IMR-90 (cell line): ENCODE measurements at regions not wholly inside any gene's neighbourhood (a gene's known extent, or its start where the extent isn't known, plus 50 kb on each side); places are given as distances from the start of the nearest gene placed in this dataset.

Experiments
- ATAC-seq: fragments of 200-7000 bp; cut with Tn5 transposase; 2 replicates; pipeline ENCODE4 v1.9.1; 2020; ENCODE audit warnings: low read depth, mild to moderate bottlenecking, moderate library complexity
- BruUV-seq: library from RNA; stranded (reverse); fragments of 400-500 nt; replicated peaks from 2 replicates; lab custom pipeline; 2021; lab: Mats Ljungman, UMichigan
- CTCF ChIA-PET: fragments of 300-600 bp; formaldehyde crosslinking; extraction: SDS; loops from one replicate; lab custom pipeline; 2021; ENCODE audit warnings: antibody characterized with exemption; lab: Yijun Ruan, JAX
- POLR2A ChIA-PET: fragments of 300-600 bp; sonication (Branson Sonifier 250); formaldehyde crosslinking; loops from one replicate; lab custom pipeline; 2022; ENCODE audit warnings: antibody characterized with exemption; ENCODE audit not compliant: unreplicated experiment; lab: Charles Lee
- DNase-seq: peaks from one replicate; pipeline ENCODE4 v3.0.0; 2013
- H2AFZ ChIP-seq: replicated peaks from 2 replicates; pipeline ENCODE3; 2013; ENCODE audit warnings: low read length, mild to moderate bottlenecking; ENCODE audit not compliant: poor library complexity
- H2AK5ac ChIP-seq: 2 replicates; pipeline ENCODE4 v1.6.1; 2013; ENCODE audit warnings: low read depth, low read length, inconsistent platforms
- H2AK9ac ChIP-seq: replicated peaks from 2 replicates; pipeline ENCODE3; 2013; ENCODE audit warnings: mild to moderate bottlenecking, low read depth, low read length, moderate library complexity; ENCODE audit not compliant: poor library complexity
- H2BK120ac ChIP-seq: 2 replicates; pipeline ENCODE4 v1.6.1; 2013; ENCODE audit warnings: low read depth, low read length, inconsistent platforms
- H2BK15ac ChIP-seq: 3 replicates; pipeline ENCODE4 v1.6.1; 2013; ENCODE audit warnings: low read depth, low read length, inconsistent platforms
- H2BK20ac ChIP-seq: 2 replicates; pipeline ENCODE4 v1.6.1; 2013; ENCODE audit warnings: low read depth, mild to moderate bottlenecking, inconsistent platforms, low read length, moderate library complexity
- H2BK5ac ChIP-seq: 2 replicates; pipeline ENCODE4 v1.6.1; 2013; ENCODE audit warnings: mild to moderate bottlenecking, low read depth, low read length, inconsistent platforms; ENCODE audit not compliant: poor library complexity, severe bottlenecking
- H3K14ac ChIP-seq: replicated peaks from 2 replicates; pipeline ENCODE4 v1.6.1; 2013; ENCODE audit warnings: low read depth, low read length, inconsistent platforms
- H3K18ac ChIP-seq: 2 replicates; pipeline ENCODE4 v1.6.1; 2013; ENCODE audit warnings: low read depth, low read length, control low read depth
- H3K23ac ChIP-seq: 2 replicates; pipeline ENCODE4 v1.6.1; 2013; ENCODE audit warnings: low read depth, low read length, inconsistent platforms
- H3K27ac ChIP-seq: 2 replicates; pipeline ENCODE4 v1.5.1; 2013; ENCODE audit warnings: mild to moderate bottlenecking, control low read depth, low read length; ENCODE audit not compliant: insufficient read depth
- H3K27me3 ChIP-seq: 2 replicates; pipeline ENCODE4 v1.6.1; 2013; ENCODE audit warnings: low read length; ENCODE audit not compliant: control insufficient read depth, insufficient read depth
- H3K36me3 ChIP-seq: 2 replicates; pipeline ENCODE4 v1.6.1; 2013; ENCODE audit warnings: low read length, mixed read lengths; ENCODE audit not compliant: control insufficient read depth, insufficient read depth
- H3K4ac ChIP-seq: 2 replicates; pipeline ENCODE4 v1.6.1; 2013; ENCODE audit warnings: low read depth, low read length, inconsistent platforms
- H3K4me1 ChIP-seq: 2 replicates; pipeline ENCODE4 v1.6.1; 2013; ENCODE audit warnings: low read length, mixed read lengths; ENCODE audit not compliant: control insufficient read depth, insufficient read depth
- H3K4me2 ChIP-seq: 2 replicates; pipeline ENCODE4 v1.6.1; 2013; ENCODE audit warnings: low read depth, mild to moderate bottlenecking, control low read depth, low read length, moderate library complexity
- H3K4me3 ChIP-seq: 2 replicates; pipeline ENCODE4 v1.5.1; 2013; ENCODE audit warnings: low read depth, mild to moderate bottlenecking, control low read depth, low read length, moderate library complexity; ENCODE audit not compliant: insufficient read depth
- H3K56ac ChIP-seq: 2 replicates; pipeline ENCODE4 v1.6.1; 2013; ENCODE audit warnings: low read length, inconsistent platforms; ENCODE audit not compliant: insufficient read depth; ENCODE audit errors: extremely low read depth
- H3K79me1 ChIP-seq, 2 experiments: 2 replicates each; pipeline ENCODE4 v1.6.1; 2013; ENCODE audit warnings: low read length in 2 of 2, inconsistent platforms in 1 of 2, low read depth in 1 of 2
- H3K9ac ChIP-seq: 2 replicates; pipeline ENCODE4 v1.6.1; 2013; ENCODE audit warnings: low read depth, low read length, control low read depth
- H3K9me1 ChIP-seq: 2 replicates; pipeline ENCODE4 v1.6.1; 2013; ENCODE audit warnings: low read length, inconsistent platforms; ENCODE audit not compliant: insufficient read depth
- H3K9me3 ChIP-seq: 2 replicates; pipeline ENCODE4 v1.6.1; 2013; ENCODE audit warnings: low read length; ENCODE audit not compliant: control insufficient read depth, insufficient read depth
- H4K20me1 ChIP-seq: 2 replicates; pipeline ENCODE4 v1.6.1; 2013; ENCODE audit warnings: low read length, inconsistent platforms; ENCODE audit not compliant: insufficient read depth
- H4K5ac ChIP-seq: 2 replicates; pipeline ENCODE4 v1.6.1; 2013; ENCODE audit warnings: mild to moderate bottlenecking, low read depth, low read length, control low read depth
- H4K8ac ChIP-seq, 2 experiments: 2 replicates each; pipeline ENCODE4 v1.6.1; 2013; ENCODE audit warnings: low read depth in 2 of 2, low read length in 2 of 2, control low read depth in 1 of 2, inconsistent platforms in 1 of 2
- H4K91ac ChIP-seq: 2 replicates; pipeline ENCODE4 v1.6.1; 2013; ENCODE audit warnings: low read depth, low read length, inconsistent platforms; ENCODE audit not compliant: insufficient read depth
- CEBPB ChIP-seq: IDR thresholded peaks from 2 replicates; pipeline ENCODE4 v1.6.1; 2012; ENCODE audit warnings: low read depth, low read length, improper control_type of control experiment
- FOS ChIP-seq: fragments of 150-350 bp; IDR thresholded peaks from 2 replicates; pipeline ENCODE4 v1.6.1; 2016; ENCODE audit warnings: low read depth, low read length
- MXI1 ChIP-seq: IDR thresholded peaks from 2 replicates; pipeline ENCODE4 v1.6.1; 2012; ENCODE audit warnings: low read depth, mild to moderate bottlenecking, low read length, moderate library complexity, borderline replicate concordance
- POLR2A ChIP-seq: IDR thresholded peaks from 2 replicates; pipeline ENCODE4 v1.6.1; 2012; ENCODE audit warnings: mild to moderate bottlenecking, low read depth, low read length
- SMC3 ChIP-seq: fragments of 150-350 bp; IDR thresholded peaks from 2 replicates; pipeline ENCODE4 v1.6.1; 2016; ENCODE audit warnings: low read depth, mild to moderate bottlenecking, antibody characterized with exemption, low read length, moderate library complexity
- WGBS, 2 experiments: methylation state at CpG; one replicate each; pipeline versions ENCODE4 v1.1.5 to v1.1.7; 2013; ENCODE audit warnings: missing lambda C conversion rate in 2 of 2; ENCODE audit not compliant: insufficient read length in 1 of 2; ENCODE audit errors: extremely low coverage in 2 of 2; 5-methylcytosine and 5-hydroxymethylcytosine counted together
- dilution Hi-C: fragments of 300-500 bp; cut with HindIII; formaldehyde crosslinking; loops from one replicate; pipeline ENCODE4 v1.14.3; 2018; ENCODE audit warnings: low sequenced_read_pairs; ENCODE audit not compliant: unreplicated experiment
- in situ Hi-C: fragments of 300-500 bp; cut with MboI; formaldehyde crosslinking; loops from 3 replicates; pipeline ENCODE4 v1.14.3; 2019; ENCODE audit warnings: low sequenced_read_pairs, inconsistent platforms, mixed read lengths
- intact Hi-C: fragments of 100-400 bp; cut with micrococcal nuclease; formaldehyde crosslinking; loops from 2 replicates; pipeline ENCODE4 v1.10.0; 2022

GRCh38 chr12:82174936-82175335 is 183.3 kb downstream of the CCDC59 start:
- Histone ChIP-seq H4K20me1 (no peaks in the 10 kb centered on the region), H3K79me1 (no peaks in the 10 kb centered on the region), H3K9me3 (peaks cover 5% of the 10 kb centered on the region; the same call in 1 of the 2 replicates), H2BK120ac (no peak overlapping the region), H3K9ac (no peak overlapping the region), H3K18ac (no peak overlapping the region), H2AFZ (no peak overlapping the region), H3K9me1 (no peaks in the 10 kb centered on the region), H3K56ac (no peak overlapping the region), H3K4ac (no peak overlapping the region), H2BK20ac (no peak overlapping the region), H3K27me3 (no peaks in the 10 kb centered on the region), H2BK5ac (no peak overlapping the region), H3K23ac (no peak overlapping the region), H2BK15ac (no peak overlapping the region), H2AK9ac (no peak overlapping the region), H4K91ac (no peak overlapping the region), H3K4me1 (no peaks in the 10 kb centered on the region), H4K5ac (no peak overlapping the region), H3K36me3 (no peaks in the 10 kb centered on the region), H4K8ac (no peak overlapping the region), H3K4me2 (no peak overlapping the region), H3K14ac (no peak overlapping the region), H3K27ac (no peak overlapping the region), H2AK5ac (no peak overlapping the region), H3K4me3 (no peak overlapping the region)
- no TSS peak for BruUV-seq
- WGBS, 2 experiments: no CpG with 5 or more reads among the region's 2 CpGs
- intact Hi-C loops: no loop called here
- TF ChIP-seq SMC3: no peak
- TF ChIP-seq MXI1: no peak
- no peak for TF ChIP-seq CEBPB
- no peak for TF ChIP-seq FOS
- TF ChIP-seq POLR2A: no peak
- POLR2A ChIA-PET: no interaction called here
- CTCF ChIA-PET: no interaction called here
- ATAC-seq (no peak), DNase-seq (no peak)
- dilution Hi-C loops: no loop called here
- in situ Hi-C loops: no loop called here
